ENCODE measurements at regions not wholly inside any gene's neighbourhood (a gene's known extent, or its start where the extent isn't known, plus 50 kb on each side); places are given as distances from the start of the nearest gene placed in this dataset.

DNA sequence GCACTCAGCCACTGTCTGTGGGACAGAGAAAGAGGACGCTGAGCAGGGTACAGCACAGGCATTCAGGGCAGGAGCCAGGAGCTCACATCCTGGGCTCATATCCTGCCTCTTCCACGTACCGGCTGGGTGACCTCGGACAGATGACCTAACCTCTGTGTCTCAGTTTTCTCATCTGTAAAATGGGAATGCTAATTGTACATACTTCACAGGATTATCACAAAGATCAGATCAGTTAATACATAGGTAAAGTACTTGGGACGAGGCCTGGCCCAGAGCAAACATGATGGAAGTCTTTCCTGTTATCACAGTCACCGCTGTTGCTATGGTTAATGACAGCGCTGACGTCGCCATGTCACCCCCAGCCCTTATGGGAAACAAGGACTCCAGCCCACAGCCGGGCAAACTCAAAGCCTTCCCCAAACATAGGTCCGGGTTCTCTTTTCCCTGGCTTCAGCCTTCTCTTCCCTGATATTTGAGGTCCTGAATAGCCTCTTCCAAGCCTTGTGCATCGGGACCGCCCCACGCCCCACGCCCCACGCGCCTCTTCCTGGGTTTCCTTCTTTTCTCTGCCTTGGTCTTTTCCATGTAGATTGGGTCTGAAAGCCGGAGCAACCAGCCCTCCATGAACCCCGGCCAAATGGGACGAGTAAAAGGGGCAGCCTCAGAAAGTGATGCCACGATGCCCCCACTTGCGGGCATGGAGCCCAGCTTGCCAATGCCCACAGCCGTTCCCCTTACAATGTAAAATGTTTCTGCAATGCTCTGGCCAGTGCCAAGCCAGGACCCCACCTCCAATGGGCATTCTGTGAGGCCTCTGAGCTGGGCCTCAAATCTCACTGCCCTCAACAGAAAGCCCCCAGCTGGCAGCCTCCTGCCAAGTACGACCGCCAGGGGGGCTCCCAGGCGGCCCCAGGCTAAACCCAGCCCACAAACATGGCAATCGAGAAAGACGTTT, 125.4 kb downstream of the RFLNA start:
- TF ChIP-seq, protein P1, sequence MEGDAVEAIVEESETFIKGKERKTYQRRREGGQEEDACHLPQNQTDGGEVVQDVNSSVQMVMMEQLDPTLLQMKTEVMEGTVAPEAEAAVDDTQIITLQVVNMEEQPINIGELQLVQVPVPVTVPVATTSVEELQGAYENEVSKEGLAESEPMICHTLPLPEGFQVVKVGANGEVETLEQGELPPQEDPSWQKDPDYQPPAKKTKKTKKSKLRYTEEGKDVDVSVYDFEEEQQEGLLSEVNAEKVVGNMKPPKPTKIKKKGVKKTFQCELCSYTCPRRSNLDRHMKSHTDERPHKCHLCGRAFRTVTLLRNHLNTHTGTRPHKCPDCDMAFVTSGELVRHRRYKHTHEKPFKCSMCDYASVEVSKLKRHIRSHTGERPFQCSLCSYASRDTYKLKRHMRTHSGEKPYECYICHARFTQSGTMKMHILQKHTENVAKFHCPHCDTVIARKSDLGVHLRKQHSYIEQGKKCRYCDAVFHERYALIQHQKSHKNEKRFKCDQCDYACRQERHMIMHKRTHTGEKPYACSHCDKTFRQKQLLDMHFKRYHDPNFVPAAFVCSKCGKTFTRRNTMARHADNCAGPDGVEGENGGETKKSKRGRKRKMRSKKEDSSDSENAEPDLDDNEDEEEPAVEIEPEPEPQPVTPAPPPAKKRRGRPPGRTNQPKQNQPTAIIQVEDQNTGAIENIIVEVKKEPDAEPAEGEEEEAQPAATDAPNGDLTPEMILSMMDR (IDR thresholded peaks at IDR 0.05; ENCODE audit: low read depth, low read length, missing control alignments), result no peak
- no peak overlapping the region for H3K4me3 ChIP-seq (replicated peaks; ENCODE audit: low read depth, low read length)
- no peak for DNase-seq (ENCODE audit: extremely low read depth, low read depth)

DNA sequence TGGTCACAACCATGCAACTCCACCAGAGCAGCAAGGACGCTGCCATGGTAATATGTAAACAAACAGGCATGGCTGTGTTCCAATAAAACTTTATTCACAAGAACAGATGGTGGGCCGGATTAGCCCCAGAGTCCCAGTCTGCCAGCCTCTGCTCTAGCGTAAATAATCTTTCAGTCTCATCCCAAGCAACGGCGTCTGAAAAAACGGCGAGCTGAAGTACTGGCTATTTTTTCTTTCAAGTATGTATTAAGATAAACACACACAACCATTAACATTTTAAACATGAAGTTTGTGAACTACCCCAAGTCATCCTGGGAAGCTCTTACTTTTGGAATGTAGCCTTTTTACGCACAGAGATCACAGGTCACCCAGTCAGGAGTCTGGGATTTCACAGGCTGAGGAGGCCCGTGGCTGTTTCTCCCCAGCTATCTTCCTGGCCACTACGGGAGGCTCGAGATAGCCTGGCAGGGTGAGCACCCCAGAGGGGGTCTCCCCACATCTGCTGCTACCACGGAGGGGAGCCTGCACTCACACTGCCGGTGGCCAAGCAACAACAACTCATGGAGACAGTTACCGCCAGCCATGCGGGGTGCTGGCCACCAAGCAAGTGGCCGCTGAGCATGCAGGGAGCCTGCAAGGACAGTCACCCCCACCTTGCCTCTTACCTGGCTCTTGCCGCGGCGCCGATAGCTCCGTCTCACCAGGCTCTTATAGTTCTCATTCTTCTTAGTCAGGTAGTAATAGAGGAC, 124.6 kb downstream of the RFLNA start:
- no peak overlapping the region for H3K4me3 ChIP-seq (replicated peaks; ENCODE audit: low read depth, low read length)
- DNase-seq (ENCODE audit: extremely low read depth, low read depth), result no peak
- TF ChIP-seq, protein P1 (IDR thresholded peaks at IDR 0.05; ENCODE audit: low read depth, low read length, missing control alignments), result no peak

DNA sequence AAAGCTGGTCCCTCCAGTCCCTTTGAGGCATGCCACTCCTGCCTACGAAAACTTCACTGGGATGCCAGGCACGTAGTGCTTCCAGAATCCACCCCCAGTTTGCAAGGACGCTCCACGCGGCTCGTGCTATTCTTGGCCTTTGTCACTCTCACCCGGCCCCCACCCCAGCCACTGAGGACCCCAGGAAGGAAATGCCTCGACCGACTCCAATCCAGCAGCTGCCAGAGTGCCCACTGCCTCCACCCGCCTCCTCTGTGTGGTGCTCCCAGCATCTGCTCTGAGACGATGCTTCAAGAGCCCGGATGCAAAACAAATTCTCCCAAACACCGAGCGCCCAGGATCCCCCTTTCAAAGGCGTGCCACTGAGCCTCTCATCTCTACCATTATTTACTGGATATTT, 123.9 kb downstream of the RFLNA start:
- DNase-seq (ENCODE audit: extremely low read depth, low read depth), result no peak
- TF ChIP-seq, protein P1 (IDR thresholded peaks at IDR 0.05; ENCODE audit: low read depth, low read length, missing control alignments), result no peak
- H3K4me3 ChIP-seq (replicated peaks; ENCODE audit: low read depth, low read length), result no peak overlapping the region

DNA sequence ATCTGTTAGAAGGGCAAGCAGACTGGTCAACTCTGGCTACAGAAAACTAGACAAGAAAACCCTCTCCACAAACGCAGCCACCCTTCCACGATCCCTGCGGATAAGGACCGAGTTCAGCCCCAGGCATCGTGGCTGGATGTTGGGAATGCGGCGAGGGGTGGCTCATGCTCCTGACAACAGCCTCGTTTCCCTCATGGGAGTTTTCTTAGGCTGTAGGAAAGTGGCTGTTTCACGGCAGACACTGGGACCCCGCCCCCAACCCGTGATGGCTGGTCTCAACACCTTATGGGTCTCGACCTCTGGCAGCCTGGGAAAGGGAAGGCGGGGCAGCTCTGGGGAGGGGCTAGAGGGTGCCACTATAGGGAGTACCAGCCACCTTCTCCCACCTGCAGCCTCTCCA, 123.3 kb downstream of the RFLNA start:
- no peak for DNase-seq (ENCODE audit: extremely low read depth, low read depth)
- TF ChIP-seq, protein P1 (IDR thresholded peaks at IDR 0.05; ENCODE audit: low read depth, low read length, missing control alignments), result no peak
- no peak overlapping the region for H3K4me3 ChIP-seq (replicated peaks; ENCODE audit: low read depth, low read length)

DNA sequence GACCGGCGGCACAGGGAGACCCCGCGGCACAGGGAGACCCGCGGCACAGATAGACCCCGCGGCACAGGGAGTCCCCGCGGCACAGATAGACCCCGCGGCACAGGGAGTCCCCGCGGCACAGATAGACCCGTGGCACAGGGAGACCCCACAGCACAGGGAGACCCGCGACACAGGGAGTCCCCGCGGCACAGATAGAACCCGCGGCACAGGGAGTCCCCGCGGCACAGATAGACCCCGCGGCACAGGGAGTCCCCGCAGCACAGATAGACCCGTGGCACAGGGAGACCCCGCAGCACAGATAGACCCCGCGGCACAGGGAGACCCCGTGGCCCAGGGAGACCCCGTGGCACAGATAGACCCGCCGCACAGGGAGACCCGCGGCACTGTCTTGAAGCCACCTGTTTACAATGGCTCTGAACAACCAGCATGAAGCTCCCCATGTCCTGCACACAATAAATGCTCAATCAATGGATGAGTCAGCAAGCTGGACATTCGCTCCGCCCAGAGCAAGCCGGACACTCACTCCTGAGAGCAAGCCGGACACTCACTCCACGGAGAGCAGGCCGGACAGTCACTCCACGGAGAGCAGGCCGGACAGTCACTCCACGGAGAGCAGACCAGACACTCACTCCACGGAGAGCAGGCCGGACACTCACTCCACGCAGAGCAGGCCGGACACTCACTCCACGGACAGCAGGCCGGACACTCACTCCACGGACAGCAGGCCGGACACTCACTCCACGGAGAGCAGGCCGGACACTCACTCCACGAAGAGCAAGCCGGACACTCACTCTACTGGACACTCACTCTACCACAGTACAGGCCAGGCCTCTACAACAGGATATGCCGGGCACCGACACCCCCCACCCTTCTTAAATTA, 121.9 kb downstream of the RFLNA start:
- no peak overlapping the region for H3K4me3 ChIP-seq (replicated peaks; ENCODE audit: low read depth, low read length)
- TF ChIP-seq, protein P1 (IDR thresholded peaks at IDR 0.05; ENCODE audit: low read depth, low read length, missing control alignments), result no peak
- no peak for DNase-seq (ENCODE audit: extremely low read depth, low read depth)

DNA sequence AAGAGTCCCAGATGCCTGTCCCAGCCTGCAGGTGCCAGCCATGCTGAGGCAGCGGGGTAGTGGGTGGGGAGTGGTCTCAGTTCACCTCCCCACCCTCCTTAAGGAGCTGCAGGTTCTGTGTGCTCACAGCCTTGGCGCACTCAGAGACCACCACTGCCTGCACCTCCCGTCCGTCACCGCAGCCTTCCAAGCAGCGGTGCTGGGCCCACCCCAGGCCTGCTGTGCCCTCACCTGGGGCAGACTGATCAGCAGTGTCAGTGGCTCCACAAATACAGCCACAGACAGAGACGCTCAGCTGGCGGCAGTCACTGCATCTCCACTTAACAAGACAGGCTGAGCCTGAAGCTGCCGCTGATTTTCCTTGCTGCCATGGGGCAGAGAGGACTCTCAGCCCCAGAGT, 120.2 kb downstream of the RFLNA start:
- no peak overlapping the region for H3K4me3 ChIP-seq (replicated peaks; ENCODE audit: low read depth, low read length)
- TF ChIP-seq, protein P1 (IDR thresholded peaks at IDR 0.05; ENCODE audit: low read depth, low read length, missing control alignments), result no peak
- DNase-seq (ENCODE audit: extremely low read depth, low read depth), result no peak
